Urinary bladder (tissue), 3 donors: ENCODE measurements at regions not wholly inside any gene's neighbourhood (a gene's known extent, or its start where the extent isn't known, plus 50 kb on each side); places are given as distances from the start of the nearest gene placed in this dataset.
A peak's percentile ranks its signal among the peaks of the same experiment; 100 is the strongest.

Source experiments
- DNase-seq: peaks from one replicate; pipeline ENCODE4 v3.0.0-alpha.2; 2015; ENCODE audit errors: extremely low spot score
- H3K27ac ChIP-seq: one replicate; pipeline ENCODE4 v1.5.1; 2013; ENCODE audit warnings: low read depth, mild to moderate bottlenecking, moderate library complexity
- H3K36me3 ChIP-seq: one replicate; pipeline ENCODE4 v1.6.1; 2013; ENCODE audit warnings: mild to moderate bottlenecking, moderate library complexity; ENCODE audit not compliant: insufficient read depth
- H3K4me1 ChIP-seq: one replicate; pipeline ENCODE4 v1.6.1; 2013; ENCODE audit warnings: mild to moderate bottlenecking, moderate library complexity; ENCODE audit not compliant: insufficient read depth
- H3K4me3 ChIP-seq: one replicate; pipeline ENCODE4 v1.5.1; 2013; ENCODE audit warnings: low read depth, low read length
- WGBS: extraction: QIAGEN DNeasy Blood & Tissue Kit; methylation state at CpG from one replicate; pipeline ENCODE4 v1.1.7; 2013; 5-methylcytosine and 5-hydroxymethylcytosine counted together
- donor health status: healthy with polysubstance abuse.
- donor health status: healthy.

DNA sequence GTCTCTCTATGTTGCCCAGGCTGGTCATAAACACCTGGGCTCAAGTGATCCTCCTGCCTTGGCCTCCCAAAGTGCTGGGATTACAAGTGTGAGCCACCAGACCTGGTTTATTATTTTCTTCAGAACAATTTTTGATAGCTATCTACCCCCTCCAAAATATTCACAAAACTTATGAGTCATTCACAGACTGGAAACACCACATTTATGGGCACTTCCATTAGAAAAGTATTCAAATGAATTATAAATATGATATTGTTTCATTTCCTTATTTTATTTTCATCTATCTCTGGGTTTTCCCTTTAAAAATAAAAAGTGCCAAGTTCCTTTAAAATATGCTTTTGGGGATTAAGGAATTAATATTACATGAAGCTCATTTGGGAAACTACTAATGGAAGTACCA, 58.8 kb upstream of the MSTN start:
- Histone ChIP-seq H3K27ac (no peak overlapping the region), H3K4me3 (no peak overlapping the region), H3K36me3 (no peaks in the 10 kb centered on the region), H3K4me1 (no peaks in the 10 kb centered on the region)
- DNase-seq, result no peak

DNA sequence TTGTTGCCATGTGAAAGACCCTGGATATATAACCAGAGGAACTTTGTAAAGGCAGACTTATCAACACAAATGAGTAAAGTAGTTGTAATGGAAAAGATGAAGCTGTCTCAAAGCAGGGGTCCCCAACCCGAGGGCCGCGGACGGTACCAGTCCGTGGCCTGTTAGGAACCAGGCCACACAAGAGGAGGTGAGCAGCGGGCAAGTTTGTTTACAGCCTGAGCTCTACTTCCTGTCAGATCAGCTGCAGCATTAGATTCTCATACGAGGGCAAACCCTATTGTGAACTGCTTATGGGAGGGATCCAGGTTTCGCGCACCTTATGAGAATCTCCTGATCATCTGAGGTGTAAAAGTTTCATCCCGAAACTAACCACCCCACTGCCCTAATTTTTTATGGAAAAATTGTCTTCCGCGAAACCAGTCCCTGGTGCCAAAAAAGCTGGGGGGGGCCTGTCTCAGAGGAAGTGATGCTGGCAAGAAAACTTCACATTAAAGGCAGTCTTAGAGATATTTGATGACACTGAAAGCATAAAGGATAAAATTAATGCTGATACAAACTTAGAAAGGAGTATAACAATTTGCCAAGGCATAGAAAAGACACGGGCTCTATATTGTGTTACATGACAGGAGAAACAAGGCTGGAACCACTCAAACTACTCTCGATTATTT, 57.5 kb upstream of the MSTN start:
- H3K27ac ChIP-seq, result no peak overlapping the region
- H3K4me3 ChIP-seq, result peak overlapping the region; percentile 25

DNA sequence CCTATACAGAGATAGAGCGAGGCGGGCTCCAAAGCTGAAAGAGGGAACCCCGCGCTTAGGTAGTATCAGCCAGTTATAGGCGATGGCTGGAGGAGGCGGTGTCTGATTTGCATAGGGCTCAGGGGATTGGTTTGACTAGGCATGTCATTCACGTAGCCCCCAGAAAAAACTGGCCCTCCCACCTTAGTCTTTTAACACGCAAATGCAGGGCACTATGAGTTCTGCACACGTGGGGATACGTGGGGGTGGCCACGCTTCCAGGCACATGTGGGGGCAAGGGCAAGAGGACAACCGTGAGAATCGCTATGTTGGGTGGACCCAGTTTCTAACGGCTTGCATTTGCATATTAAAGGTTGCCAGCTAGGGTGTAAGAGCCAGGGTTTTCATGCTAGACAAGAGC, 56.7 kb upstream of the MSTN start:
- Histone ChIP-seq H3K27ac (no peak overlapping the region), H3K4me3 (no peak overlapping the region), H3K4me1 (no peaks in the 10 kb centered on the region), H3K36me3 (no peaks in the 10 kb centered on the region)
- DNase-seq, result no peak
- WGBS, result 79% methylated on average over 14 of the region's 14 CpGs

More for the DNA sequence above, 57.5 kb upstream of the MSTN start:
- WGBS, result 47% methylated on average over 14 of the region's 14 CpGs
- Histone ChIP-seq H3K4me1 (no peaks in the 10 kb centered on the region), H3K36me3 (no peaks in the 10 kb centered on the region)
- no peak for DNase-seq

DNA sequence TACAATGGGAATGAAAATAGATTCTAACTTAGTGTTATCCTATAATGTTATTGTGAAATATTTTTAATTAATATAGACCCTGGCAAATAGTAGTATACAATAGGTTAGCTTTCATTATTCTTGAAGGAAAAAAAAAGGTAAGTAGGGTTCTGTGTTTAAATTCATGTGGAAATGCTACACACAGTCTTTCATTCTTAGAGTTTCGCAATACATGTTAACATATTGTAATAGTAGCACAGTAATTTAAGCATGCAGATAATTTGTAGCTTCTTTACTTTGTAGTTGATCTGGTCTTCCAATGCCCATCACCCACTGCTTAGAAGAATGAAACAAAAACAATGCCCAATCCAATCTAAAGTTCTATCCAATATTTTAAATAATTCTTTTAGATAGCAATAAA, 54.8 kb upstream of the MSTN start:
- DNase-seq, result no peak
- WGBS, result 96% methylated on average over 1 of the region's 1 CpG

DNA sequence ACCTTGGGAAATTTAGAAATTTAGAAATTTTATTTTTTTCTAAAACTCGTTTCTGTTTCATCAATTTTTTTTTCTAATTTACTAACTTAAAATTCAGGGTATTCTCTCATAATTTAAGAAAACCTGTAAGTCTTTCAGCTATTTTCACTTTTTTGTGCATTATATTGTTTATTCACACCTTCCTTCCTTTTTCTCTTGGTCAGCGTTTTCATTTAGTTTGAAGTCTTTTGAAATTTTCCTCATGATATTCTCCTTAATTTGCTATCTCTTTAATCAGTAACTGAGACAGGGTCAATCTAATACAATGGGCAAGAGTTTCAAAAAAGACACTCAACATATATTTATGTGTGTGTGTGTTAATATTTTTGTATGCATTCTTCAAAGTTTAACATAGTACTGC, 50.5 kb upstream of the MSTN start:
- Histone ChIP-seq H3K36me3 (no peaks in the 10 kb centered on the region), H3K4me3 (no peak overlapping the region), H3K27ac (no peak overlapping the region), H3K4me1 (no peaks in the 10 kb centered on the region)
- WGBS, result 97% methylated on average over 2 of the region's 2 CpGs
- DNase-seq, result no peak

More for the DNA sequence above, 54.8 kb upstream of the MSTN start:
- no peaks in the 10 kb centered on the region for H3K36me3 ChIP-seq
- no peak overlapping the region for H3K4me3 ChIP-seq
- no peaks in the 10 kb centered on the region for H3K4me1 ChIP-seq
- H3K27ac ChIP-seq, result no peak overlapping the region
